OCI-M1 (cell line): ENCODE measurements at regions not wholly inside any gene's neighbourhood (a gene's known extent, or its start where the extent isn't known, plus 50 kb on each side); places are given as distances from the start of the nearest gene placed in this dataset.
A peak's percentile ranks its signal among the peaks of the same experiment; 100 is the strongest.
"Not testable (repeated sequence)": the region's sequence is repeated elsewhere in the genome, so short reads cannot be mapped to it uniquely, and the experiment has no call there.

ENCODE experiments used
- DNase-seq: peaks from one replicate; lab custom pipeline; 2025; lab: John Stamatoyannopoulos, UW

DNA sequence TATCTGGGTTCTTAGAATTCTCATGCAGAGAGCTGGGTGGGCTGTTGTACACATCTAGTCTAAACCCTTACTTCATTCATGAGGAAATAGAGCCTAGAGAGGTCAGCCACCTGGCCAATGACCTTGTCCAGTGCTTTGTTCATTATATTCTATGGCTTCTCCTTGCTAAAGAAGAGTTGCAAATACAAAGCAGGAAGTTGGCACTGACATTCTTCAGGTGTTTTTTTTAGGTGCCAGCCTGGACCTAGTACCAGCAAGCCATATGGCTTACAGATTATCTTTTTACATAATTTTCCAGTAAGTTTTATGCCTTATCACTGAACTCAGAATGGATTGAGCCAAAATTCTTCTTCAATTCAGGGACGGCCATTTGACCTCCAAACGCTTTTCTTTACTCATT lies 54.7 kb upstream of the PGM2 start:
- no peak for DNase-seq

DNA sequence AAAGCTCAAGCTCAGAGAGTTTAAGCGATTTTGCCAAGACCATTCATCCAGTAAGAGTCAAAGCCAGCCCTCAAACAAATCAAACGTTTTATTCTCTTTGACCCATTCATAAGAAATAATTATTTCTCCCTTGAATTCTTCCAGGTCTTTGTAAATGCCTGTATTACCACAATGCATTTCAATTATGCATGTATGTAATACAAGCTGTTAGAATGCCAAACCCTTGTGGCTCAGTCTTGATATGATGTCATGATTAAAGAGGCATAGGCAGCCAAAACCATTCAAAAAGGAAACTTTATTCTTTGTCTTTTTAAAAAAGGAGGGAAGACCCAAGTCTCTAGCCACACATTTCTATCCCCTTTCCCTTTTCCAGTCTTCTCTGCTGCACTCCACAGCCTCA lies 56.5 kb upstream of the PGM2 start:
- DNase-seq = no peak

DNA sequence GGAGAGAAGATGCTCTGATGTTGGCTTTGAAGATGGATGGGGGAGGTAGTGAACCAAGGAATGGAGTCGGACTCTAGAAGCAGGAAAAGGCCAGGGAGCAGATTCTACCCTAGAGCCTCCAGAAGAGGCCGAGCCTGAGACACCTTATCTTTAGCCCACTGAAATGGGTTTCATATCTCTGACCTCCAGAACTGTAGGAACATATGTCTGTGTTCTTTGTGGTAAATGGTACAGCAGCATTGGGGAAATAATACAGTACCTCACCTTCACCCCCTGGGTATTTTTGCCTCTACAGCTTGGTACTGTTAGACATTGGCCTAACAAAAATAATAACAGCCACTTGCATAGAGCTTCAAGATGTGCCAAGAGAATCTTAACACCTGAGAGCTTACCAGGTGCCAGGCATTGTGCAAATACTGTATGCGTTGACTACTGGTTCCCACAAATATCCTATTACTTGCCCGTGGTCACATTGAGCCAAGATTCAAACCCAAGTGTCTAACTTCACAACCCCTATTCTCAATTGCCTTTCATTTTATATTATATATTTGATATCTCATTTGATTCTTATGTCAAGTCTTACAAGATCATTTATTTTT lies 57.0 kb upstream of the PGM2 start:
- DNase-seq = peak; percentile 46

DNA sequence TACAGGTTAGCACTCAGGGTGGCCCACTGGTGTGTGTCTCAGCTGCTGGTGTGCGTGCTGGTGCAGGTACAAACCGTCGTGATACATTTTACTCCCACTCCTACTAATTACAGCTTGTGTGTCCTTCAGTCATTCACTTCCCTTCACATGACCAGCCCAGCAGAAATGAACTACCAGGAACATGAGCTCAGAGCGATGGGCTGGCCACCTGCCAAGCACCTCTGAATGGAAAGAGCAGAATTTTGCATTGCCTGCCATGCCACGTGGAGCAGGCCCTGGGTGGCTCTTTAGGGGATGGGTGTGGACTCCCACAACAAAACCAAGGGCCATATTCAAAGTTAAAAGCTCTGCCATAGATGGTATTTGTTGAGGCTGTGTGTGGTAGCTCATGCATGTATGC lies 58.9 kb upstream of the PGM2 start:
- peak; percentile 52 for DNase-seq

DNA sequence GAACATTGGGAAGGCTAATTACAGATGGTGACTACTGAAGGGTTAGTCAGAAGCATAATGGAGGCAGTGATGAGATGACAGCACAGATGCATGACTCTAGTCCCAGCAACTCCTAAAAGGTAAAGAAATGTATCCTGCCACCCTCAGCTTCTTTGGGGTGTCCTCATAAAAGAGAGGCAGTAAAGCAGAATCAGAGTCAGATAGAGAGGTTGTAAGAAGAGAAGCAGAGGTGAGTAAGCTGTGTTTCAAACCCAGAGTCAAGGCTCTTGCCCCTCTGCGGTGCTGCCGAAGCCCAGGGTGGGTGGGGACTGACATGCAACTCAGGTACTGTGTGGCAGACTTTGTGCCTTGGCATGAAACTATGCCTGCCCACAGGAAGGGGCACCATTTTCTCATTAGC lies 59.5 kb upstream of the PGM2 start:
- DNase-seq = no peak

DNA sequence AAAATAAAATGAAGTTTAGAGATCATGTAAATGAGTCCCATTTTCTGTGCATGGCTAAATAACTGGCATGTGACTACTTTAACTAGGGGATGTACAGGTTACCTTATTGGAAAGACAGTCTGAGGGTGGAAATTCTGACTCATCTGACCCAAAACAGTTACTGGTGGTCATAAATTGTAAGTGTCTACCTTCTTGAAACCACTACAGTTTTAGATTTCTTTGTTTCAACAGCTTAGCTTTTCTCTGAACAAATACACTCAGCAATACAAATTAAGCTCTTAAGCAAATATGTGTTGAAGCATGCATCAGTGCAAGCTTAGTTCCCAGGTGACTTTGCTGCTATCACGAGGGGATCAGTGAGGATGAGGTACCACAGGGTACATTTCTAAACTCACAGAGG lies 60.7 kb upstream of the PGM2 start:
- no peak for DNase-seq

DNA sequence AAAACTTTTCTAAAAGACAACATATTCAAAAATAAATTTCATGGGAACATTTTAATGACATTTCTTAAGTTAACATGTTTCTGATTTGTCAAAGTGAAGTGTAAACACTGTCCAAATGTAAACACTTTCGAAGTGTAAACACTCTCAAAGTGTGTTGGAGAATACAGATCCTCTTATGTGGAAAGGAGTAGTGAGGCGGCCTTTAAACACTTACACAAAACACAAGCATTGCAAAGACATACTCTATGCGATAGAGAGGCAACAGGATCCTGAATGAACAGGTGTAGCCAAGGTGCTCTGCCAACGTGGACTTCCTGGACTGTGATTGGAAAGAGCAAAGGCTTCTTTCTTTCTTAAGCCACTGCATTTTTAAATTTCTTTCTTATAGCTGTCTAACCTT lies 62.7 kb upstream of the PGM2 start:
- no peak for DNase-seq

DNA sequence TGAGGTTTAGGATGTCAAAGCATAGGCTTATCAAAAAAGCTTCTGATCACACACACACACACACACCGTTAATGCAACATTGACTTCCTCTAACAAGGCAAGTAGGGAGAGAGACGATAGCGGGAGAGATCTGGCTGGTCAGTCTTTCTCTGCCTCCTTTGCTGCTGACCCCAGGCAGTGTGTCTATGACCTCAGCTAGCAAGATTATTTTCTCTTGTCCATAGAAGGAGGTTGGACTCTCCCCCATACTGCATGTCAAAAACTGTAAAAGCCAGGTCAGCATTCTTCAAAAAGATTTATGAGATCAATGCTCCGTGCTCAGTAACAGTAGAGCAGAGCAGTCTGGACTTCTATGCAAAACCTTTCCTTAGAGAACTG lies 63.5 kb upstream of the PGM2 start:
- peak; percentile 87 for DNase-seq

DNA sequence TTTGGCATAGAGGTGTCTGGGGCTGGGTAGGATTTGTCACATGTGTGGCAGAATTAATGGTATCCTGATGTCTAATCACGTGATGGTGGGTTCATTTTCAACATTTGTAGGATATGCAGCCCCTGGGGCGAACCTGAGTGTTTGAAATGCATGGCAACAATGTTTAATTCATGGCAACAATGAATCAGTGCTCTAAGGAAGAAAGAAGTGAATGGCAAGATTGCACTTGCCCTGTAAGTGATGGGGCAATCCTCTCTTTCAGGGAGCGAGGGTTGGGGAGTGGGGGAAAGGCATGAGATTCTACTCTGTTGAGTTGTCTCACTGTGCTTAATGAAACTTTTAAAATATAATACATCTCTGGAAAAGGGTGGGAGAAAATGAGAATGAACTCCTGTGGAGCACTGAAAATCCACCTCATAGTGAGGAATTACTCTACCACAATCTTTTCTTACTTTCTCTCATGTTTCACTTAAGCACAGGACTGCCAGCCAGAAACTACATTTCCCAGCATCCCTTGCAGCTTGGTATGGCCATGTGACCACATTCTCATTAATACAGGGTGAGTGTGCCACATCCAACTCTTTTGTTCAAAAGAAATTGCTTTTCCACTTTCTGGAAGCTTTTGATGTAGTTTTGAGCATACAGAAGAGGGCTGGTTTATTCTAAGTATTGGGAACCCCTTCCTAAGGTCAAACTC lies 64.0 kb upstream of the PGM2 start:
- DNase-seq = peak; percentile 87

DNA sequence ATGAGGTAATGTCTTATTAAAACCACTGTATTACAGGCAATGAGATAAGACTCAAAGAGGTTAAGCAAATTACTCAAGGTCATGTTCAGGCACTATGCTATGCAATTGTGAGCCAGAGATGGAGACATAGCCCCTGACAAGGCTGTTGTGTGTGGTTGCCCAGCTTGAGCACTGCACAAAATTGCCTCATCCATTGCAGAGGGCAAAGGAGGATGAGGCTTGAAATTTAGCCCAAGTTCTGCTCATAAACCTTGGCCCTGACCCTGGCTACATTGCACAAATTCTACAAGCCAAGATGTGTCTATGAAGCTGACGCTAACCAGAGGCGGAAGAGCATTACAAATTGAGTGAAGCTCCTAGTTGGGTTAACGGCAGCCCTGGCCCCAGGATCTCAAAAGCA lies 65.6 kb upstream of the PGM2 start:
- DNase-seq = peak; percentile 19

DNA sequence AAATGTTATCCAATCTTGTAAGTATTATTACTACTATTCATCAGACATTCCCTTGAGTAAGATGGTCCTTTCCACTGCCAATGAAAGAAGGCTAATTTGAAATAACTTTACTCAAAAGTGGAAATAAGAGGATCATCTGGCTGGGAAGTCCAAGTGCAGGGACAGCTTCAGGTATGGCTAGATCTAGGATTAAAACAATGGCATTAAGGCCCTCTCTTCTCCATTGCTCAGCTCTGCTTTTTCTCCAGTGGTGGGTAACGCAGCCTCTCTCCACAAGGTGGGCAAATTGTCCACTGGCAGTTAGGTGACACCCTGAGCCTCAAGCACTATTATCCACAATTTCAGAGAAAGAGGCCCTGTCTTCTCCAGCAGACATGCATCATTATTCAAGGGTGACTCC lies 66.7 kb upstream of the PGM2 start:
- DNase-seq = no peak

DNA sequence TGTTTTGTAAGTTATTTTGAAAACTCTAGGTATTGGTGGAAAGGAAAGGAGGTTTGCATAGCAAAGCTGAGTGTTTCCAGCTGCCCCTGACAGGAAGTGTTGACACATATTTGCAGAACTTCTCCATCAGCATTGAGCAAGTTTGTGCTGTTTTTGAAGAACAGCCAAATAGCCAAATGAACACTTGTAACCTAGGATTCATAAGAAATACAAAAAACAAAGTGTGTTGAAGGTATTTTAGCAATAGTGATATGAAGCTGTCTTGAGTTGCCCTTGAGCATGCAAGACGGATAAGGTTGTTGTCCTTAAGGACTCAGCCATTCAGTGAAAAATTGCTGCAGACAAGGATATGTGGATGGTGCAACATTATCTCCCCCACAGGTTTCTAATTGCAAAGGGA lies 68.3 kb upstream of the PGM2 start:
- no peak for DNase-seq

DNA sequence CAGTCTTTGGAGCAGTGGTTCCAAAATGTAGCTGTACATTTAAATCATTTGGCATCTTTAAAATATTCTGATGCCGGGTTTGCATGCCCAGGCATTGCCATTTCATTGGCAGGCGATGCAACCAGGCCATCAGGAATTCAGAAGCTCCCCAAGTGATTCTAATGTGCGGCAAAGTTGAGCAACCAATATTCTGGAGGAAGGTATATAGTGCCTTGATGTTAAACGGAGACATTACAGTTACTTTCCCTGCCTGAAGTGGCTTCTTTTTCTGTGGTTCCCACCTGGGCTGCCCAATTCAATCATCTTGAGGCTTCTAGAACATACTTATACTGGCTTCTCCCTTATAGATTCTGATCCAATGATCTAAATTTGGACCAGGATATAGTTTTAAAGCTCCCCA lies 68.7 kb upstream of the PGM2 start:
- DNase-seq = no peak

DNA sequence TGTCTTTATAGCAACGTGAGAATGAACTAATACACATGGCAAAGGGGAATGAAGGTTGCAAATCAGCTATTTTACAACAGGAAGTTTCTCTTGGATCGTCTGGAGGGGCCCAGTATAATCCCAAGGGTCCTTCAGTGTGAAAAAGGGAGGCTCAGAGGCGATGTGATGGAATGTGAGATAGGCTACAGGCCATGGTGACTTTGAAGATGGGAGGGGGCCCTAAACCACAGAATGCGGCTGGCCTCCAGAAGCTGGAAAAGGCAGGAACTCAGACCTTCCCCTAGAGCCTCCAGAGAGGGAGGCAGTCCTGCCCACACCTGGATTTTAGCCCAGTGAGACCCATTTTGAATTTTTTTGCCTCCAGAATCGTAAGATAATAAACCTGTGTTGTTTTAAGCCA lies 69.4 kb upstream of the PGM2 start:
- no peak for DNase-seq

DNA sequence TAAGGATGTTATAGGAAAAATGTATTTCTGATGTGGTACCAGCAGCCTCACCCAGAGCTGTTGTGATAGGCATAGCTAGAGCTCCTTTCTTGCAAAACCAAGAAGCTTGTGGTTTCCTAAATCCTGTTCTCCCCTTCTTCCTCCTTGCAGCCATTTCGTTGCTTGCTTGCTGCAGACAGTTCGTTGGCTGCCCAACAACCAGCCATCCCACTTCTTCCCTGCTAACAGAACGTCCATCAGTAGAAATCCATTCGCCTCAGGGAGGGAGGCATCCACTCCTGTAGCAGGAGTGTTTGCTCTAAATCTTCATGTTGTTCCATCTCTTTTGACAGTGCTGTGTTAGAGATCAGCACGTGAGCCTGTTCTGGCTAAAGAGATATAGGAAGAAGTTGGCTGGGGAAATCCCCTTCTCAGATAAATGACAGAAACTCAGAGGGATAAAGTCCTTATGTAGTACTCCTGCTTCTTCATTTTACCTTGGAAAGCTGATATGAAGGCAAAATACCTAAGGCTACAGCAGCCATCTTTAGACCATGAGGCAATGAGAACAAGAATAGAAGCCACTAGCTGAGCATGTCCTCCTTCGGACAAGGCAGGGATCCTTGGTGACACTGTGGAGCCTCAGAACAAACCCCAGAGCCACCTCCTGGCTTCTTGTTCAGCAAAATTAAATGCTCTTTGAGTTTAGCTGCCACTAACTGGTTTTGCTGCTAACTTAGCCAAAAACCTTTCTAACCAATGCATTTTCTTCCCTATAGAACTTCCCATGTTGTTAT lies 68.4 kb upstream of the RELL1 start:
- peak; percentile 63 for DNase-seq

DNA sequence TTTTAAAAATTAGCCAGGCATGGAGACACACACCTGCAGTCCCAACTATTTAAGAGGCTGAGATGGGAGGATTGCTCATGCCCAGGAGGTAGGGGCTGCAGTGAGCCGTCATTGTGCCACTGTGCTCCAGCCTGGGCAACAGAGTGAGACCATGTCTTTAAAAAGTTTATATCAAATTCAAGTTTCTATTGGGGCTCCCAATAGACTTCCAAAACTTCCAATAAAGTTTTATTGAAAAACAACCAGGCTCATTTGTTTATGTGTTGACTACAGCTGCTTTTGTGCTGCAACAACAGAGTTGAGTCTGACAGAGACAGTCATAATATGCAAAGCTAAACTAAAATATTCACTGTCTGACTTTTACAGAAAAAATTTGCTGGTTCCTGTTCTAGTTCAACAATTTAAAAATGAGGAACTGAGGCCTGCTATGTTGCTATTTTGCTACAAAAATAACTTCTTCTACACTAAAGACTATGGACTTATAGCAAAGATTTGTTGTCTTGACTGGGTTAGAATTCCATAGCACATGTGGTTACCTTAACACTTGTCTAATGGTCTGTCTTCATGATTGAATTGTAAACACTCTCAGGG lies 63.3 kb upstream of the RELL1 start:
- no peak for DNase-seq

DNA sequence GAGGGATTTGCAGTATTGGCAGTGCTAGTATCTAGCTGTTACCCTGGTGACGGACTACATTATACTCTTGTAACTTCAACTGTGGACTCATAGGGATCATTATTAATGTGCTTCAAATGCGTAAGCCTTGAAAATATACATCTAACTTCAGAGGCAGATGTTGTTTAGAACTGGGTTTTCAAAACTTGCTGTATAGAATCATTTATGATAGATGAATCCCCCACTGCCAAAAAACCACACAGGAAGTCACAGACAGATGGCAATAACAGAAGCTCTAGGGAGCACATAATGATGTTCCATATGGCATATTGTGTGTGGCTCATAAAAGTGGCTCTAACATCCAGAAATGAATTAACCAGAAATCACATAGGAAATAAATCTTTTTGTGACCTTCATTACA lies 62.3 kb upstream of the RELL1 start:
- no peak for DNase-seq

DNA sequence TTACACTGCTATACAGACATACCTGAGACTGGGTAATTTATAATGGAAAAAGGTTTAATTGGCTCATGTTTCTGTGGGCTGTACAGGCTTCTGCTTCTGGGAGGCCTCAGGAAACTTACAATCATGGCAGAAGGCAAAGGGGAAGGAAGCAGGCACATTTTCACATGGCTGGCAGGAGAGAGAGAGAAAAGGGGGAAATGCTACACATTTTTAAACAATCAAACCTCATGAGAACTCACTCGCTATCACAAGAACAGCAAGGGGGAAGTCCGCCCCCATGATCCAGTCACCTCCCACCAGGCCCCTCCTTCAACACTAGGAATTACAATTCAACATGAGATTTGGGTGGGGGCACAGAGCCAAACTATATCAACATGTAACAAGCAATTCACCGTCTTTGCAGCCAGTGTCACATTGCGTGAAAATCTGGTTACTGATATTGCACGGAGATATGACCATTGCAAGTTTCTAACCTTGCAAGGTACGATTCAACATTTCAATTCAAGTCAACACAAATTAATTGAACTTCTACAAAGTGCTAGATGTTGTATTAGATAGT lies 61.7 kb upstream of the RELL1 start:
- no peak for DNase-seq

DNA sequence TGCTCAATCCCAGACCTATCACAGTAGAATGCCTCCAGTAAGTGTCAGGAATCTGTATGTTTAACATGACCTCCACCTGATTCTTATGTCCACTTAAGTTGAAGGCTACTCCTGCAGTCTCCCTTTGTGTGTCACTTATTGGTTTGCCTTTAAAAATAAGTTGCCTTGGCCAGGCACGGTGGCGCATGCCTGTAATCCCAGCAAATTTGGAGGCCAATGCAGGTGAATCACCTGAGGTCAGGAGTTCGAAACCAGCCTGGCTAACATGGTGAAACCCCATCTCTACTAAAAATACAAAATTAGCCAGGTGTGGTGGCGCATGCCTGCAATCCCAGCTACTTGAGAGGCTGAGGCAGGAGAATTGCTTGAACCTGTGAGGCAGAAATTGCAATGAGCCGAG lies 60.7 kb upstream of the RELL1 start:
- not testable (repeated sequence) for DNase-seq

DNA sequence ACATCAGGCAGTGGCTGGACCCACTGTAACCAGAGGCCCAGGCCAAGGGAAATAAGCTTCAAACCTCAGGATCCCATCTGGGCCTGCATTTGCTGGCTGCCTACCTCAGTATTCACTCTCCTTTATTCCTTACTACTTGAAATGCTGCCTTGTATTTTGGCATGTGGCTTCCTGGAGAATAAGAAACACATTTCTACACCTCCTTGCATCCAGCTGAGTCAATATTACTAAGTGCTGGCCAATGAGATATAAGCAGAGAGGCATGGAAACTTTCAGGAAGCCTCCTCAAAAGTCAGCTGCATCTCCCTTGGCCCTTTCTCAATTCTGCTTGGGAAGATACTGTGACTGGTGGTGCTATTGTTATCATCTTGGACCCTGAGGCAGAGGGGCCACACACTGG lies 59.8 kb upstream of the RELL1 start:
- DNase-seq = no peak

DNA sequence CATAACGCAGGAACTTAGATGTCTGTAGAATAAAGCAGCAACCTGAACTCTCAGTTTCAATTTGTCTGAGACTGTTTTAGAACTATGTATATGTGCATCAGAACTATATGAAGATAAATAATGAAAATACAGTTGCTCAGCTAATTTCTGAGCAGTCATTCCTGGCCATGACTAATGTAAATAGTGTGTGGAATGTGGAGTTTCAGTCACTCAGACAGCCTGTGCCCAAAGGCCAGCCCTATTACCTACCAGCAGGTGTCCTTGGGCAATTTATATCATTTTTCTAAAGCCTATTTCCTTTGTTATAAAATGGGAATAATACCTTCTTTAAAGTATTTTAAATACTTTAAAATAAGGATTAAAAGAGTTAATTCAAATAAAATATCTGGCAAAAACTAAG lies 56.0 kb upstream of the RELL1 start:
- DNase-seq = no peak

DNA sequence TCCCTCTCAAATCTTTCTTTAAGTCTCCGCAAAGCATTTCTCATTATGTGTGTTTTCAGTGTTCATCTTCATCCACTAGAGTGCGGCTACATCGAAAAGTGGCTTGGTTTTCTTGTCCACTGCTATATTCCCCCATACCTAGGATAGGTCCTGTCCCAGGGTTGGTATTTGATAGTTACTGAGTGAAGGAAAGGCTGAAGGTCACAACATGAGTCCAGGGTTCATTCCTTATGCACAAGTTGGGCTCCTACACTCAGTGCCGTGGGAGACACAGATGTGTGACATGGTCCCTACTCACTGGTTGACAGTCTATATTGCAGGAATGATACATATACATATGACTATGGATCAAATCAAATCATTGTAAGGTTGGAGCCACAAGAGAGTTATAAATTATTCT lies 55.4 kb upstream of the RELL1 start:
- DNase-seq = no peak

DNA sequence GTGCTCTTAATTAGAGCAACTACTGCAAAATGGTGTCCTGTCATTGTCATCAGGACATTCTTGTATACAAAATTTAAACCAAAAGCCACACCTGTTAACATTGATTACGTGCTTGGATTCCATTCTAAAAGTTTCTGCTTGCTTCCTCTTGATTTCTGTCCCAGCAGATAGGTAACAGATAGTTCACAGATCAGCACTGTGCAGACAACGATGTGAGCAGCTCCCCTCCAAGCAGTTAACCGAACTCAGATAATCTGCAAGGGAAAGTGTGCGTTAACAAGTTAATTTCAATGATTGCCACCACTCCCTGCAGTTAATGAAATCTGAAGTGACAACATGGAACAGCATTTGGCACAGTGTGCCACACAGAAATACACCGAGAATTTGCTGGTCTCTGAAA lies 54.4 kb upstream of the RELL1 start:
- DNase-seq = no peak
